Choroid plexus epithelial cell (primary cell): ENCODE measurements at regions not wholly inside any gene's neighbourhood (a gene's known extent, or its start where the extent isn't known, plus 50 kb on each side); places are given as distances from the start of the nearest gene placed in this dataset.

Experiments used
- DNase-seq: peaks from one replicate; pipeline ENCODE4 v3.0.0-alpha.2; 2010; ENCODE audit warnings: low read depth
- H3K4me3 ChIP-seq: 2 replicates; pipeline ENCODE4 v1.5.1; 2011; ENCODE audit warnings: low read depth, mild to moderate bottlenecking, control low read depth, low read length, moderate library complexity
- CTCF ChIP-seq: conservative IDR thresholded peaks from 2 replicates; pipeline ENCODE4 v1.5.1; 2011; ENCODE audit warnings: low read depth, mild to moderate bottlenecking, control low read depth, inconsistent platforms, low read length, moderate library complexity

DNA sequence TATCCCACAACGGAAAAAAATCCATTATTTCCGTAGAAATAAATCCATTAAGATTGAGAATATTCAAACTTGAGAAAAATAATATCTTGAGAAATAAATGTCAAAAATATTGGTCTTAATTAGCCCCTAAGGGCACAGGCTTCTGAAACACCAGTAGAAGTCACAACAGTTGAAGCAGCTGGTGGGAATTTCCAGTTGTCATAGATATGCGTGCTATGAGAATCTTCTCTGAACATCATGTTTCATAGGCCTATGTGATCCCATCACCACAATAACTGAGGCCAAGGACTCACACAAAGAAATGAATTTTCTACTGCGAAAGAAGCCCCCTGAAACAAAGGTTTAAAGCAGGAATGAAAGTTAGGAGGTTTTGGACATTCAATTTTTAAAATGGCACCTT lies 292.0 kb downstream of the DTHD1 start:
- no peak for TF ChIP-seq CTCF
- H3K4me3 ChIP-seq: no peak overlapping the region
- no peak for DNase-seq

DNA sequence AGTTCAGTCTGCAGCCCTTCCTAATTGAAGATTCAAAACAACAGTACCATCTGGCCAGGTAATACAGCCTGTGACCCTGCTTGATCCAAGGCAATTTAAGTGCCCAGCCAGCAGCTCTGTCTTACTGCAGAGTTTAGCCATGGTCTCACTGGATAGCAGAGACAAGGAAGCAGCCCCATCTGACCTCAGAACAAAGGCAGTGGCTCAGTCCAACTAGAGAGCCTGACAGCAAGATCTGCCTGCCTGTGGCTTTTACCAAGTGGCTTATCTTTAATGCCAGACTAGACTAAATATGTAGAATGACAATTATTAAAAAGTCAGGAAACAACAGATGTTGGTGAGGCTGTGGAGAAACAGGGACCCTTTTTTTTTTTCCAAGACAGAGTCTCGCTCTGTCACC lies 293.4 kb downstream of the DTHD1 start:
- H3K4me3 ChIP-seq: no peak overlapping the region
- DNase-seq: no peak
- TF ChIP-seq CTCF: no peak

- no peak for DNase-seq
- TF ChIP-seq CTCF: no peak
- no peak overlapping the region for H3K4me3 ChIP-seq
These were observed 300.8 kb downstream of the DTHD1 start for GRCh38 chr4:36582198-36582597.

DNA sequence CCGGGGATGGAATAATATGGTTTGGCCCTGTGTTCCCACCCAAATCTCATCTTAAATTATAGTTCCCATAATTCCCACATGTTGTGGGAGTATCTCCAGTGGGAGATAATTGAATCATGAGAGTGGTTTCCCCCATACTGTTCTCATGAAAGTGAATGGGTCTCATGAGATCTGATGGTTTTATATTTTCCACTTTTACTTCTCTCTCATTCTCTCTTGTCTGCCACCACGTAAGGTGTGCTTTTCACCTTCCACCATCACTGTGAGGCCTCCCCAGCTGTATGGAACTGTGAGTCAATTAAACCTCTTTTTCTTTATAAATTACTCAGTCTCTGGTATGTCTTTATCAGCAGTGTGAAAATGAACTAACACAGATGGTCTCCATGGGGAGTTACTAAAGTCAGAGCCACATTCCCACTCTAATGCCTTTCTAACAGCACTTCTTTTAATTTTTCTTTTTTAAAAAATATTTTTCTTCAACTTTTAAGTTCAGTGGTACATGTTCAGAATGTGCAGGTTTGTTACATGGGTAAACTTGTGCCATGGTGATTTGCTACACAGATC lies 306.6 kb downstream of the DTHD1 start:
- no peak for TF ChIP-seq CTCF
- H3K4me3 ChIP-seq: no peak overlapping the region
- DNase-seq: no peak

DNA sequence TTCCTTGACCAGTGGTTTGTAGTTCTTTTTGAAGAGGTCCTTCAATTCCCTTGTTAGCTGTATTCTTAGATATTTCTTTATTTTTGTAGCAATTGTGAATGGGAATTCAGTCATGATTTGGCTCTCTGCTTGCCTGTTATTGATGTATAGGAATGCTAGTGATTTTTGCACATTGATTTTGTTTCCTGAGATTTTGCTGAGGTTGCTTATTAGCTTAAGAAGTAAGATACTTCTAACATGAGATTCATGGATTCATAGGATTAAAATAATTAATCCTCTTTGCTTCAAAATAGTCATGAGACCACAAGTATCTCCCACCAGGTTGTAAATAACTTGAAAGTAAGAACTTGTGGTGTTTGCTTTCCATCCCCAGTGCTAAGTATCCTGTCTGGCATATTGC lies 308.9 kb downstream of the DTHD1 start:
- no peak overlapping the region for H3K4me3 ChIP-seq
- DNase-seq: no peak
- no peak for TF ChIP-seq CTCF

DNA sequence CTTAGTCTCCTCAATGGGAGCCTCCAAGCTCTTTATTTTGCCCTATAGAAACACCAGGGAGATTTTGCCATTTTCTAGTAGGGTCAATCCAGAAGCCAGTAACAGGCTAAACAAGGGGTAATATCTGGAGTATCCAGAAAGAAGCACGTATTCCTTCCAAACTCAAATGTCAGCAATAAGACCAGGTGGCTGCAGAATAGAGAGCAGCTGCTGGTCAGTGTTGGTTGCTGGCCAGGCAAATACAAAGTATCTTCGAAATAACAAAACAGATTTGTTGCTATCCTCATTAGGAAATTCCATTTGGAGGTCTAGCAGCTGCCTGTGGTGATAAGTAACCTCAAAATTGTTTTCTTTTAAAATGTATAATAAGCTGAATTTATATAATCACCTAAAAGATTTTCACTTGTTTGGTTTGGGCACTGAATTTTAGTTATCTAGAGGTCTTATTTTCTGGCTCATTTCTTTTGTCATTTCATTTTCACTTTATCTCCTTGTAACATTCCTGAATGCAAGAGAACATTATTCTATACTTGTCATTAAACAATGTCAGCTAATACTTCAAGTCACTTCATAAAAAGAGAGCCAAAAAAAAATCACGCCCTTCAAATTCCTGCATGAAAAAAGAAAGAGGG lies 320.6 kb downstream of the DTHD1 start:
- no peak for DNase-seq
- TF ChIP-seq CTCF: no peak

GRCh38 chr4:36609661-36610060 lies 328.2 kb downstream of the DTHD1 start:
- no peak for TF ChIP-seq CTCF
- no peak for DNase-seq
- no peak overlapping the region for H3K4me3 ChIP-seq

More for the DNA sequence above, 320.6 kb downstream of the DTHD1 start:
- no peak overlapping the region for H3K4me3 ChIP-seq
